ENCODE measurements at regions not wholly inside any gene's neighbourhood (a gene's known extent, or its start where the extent isn't known, plus 50 kb on each side); places are given as distances from the start of the nearest gene placed in this dataset.

DNA sequence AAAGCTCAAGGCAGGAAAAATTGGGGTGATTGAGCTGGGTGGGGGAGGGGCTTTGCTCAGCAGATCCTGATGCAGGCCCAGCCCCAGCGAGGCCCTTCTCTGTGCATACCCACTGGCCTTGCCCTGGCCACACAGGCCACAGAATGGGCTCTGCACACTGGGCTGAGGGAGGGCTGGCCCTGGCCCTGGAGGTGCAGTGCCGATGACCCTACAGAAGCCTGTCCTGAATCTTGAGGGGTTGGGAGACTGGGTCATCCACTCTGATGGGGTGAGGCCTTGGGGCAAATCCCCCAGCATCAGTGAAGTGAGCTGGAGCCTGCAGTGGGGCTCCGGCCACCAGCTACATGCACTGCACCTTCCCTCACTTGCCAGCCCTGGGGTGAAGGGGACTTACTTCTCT is 153.1 kb downstream of the URI1 start:
- WGBS, 2 donors (ENCODE audit: low coverage in 1 of 2), result no CpG with 5 or more reads among the region's 3 CpGs

GRCh38 chr19:30096596-30097370 is 154.7 kb downstream of the URI1 start:
- Histone ChIP-seq H3K27me3 (no peaks in the 10 kb centered on the region), H3K4me3 (no peak overlapping the region), H3K36me3 (no peaks in the 10 kb centered on the region), H3K4me1 (no peaks in the 10 kb centered on the region), H3K9me3 (no peaks in the 10 kb centered on the region), H3K27ac (no peak overlapping the region)
- no peak for TF ChIP-seq POLR2A (IDR thresholded peaks at IDR 0.05)
- no peak for TF ChIP-seq EP300 (IDR thresholded peaks at IDR 0.05)
- TF ChIP-seq POLR2AphosphoS5 (IDR thresholded peaks at IDR 0.05), result no peak
- no peak for TF ChIP-seq CTCF (IDR thresholded peaks at IDR 0.05)
- 82 to 86% methylated on average over 9 to 11 of the region's 19 CpGs for WGBS, 2 donors (ENCODE audit: low coverage in 1 of 2)
- no peak for ATAC-seq

More for the DNA sequence above, 153.1 kb downstream of the URI1 start:
- TF ChIP-seq CTCF (IDR thresholded peaks at IDR 0.05) (no peak), POLR2AphosphoS5 (IDR thresholded peaks at IDR 0.05) (no peak), POLR2A (IDR thresholded peaks at IDR 0.05) (no peak), EP300 (IDR thresholded peaks at IDR 0.05) (no peak)
- no peaks in the 10 kb centered on the region for H3K36me3 ChIP-seq
- no peaks in the 10 kb centered on the region for H3K4me1 ChIP-seq
- no peaks in the 10 kb centered on the region for H3K9me3 ChIP-seq
- no peaks in the 10 kb centered on the region for H3K27me3 ChIP-seq
- H3K4me3 ChIP-seq, result no peak overlapping the region
- ATAC-seq, result no peak
- H3K27ac ChIP-seq, result no peak overlapping the region

- no peak overlapping the region for H3K4me3 ChIP-seq
- ATAC-seq, result no peak
- TF ChIP-seq CTCF (IDR thresholded peaks at IDR 0.05), result no peak
- TF ChIP-seq EP300 (IDR thresholded peaks at IDR 0.05), result no peak
- no peak for TF ChIP-seq POLR2A (IDR thresholded peaks at IDR 0.05)
- no peak for TF ChIP-seq POLR2AphosphoS5 (IDR thresholded peaks at IDR 0.05)
- H3K27ac ChIP-seq, result no peak overlapping the region
- H3K9me3 ChIP-seq, result no peaks in the 10 kb centered on the region
- no peaks in the 10 kb centered on the region for H3K27me3 ChIP-seq
- WGBS, 2 donors (ENCODE audit: low coverage in 1 of 2), result 79 to 100% methylated on average over 1 to 5 of the region's 9 CpGs
- no peaks in the 10 kb centered on the region for H3K36me3 ChIP-seq
- no peaks in the 10 kb centered on the region for H3K4me1 ChIP-seq
Observed at GRCh38 chr19:30097746-30098280, 155.8 kb downstream of the URI1 start.

DNA sequence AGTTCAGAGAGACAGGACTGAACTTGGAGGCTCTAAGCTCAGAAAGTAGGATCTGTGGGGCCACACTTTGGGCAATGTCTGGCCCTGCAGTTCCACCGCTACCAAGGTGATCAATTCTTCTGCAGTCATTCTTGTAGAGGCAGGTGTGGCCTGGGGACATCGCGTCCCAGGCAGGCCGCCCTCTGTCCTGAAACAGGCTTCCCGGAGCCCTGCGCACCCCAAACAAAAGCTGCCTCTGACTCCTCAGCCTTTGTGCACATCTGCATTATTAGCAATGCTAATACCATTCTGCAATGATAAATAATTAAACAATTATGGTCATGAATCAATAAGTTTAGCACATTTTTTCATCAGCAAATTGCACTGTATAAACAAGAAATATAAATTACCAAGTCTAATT is 160.2 kb downstream of the URI1 start:
- 67 to 100% methylated on average over 3 of the region's 6 CpGs for WGBS, 2 donors (ENCODE audit: low coverage in 1 of 2)
- Histone ChIP-seq H3K27ac (no peak overlapping the region), H3K9me3 (no peaks in the 10 kb centered on the region), H3K36me3 (no peaks in the 10 kb centered on the region), H3K27me3 (peaks cover 14% of the 10 kb centered on the region), H3K4me3 (no peak overlapping the region), H3K4me1 (no peaks in the 10 kb centered on the region)
- no peak for ATAC-seq
- TF ChIP-seq EP300 (IDR thresholded peaks at IDR 0.05) (no peak), POLR2A (IDR thresholded peaks at IDR 0.05) (no peak), CTCF (IDR thresholded peaks at IDR 0.05) (no peak)

DNA sequence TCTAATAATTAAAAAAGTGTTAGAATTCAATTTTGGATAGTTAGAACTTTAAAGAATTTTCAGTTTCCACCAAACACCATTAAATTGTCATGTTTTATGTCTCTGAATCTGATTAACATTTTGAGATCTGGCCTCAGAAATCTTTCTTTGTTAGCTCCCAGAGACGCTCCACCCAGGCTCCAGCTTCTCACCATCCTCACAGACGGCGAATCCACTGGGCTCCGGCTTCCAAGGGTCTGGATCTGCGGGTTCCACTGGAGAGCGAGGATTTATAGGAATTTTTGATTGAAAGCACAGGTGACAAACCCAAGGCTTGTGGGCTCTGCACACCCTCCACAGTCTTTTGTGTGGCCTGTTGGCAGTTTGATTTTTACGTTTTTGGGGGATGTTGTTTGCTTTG is 160.6 kb downstream of the URI1 start:
- no peaks in the 10 kb centered on the region for H3K4me1 ChIP-seq
- no peaks in the 10 kb centered on the region for H3K9me3 ChIP-seq
- TF ChIP-seq POLR2AphosphoS5 (IDR thresholded peaks at IDR 0.05) (no peak), POLR2A (IDR thresholded peaks at IDR 0.05) (no peak), CTCF (IDR thresholded peaks at IDR 0.05) (no peak), EP300 (IDR thresholded peaks at IDR 0.05) (no peak)
- ATAC-seq, result no peak
- H3K27ac ChIP-seq, result no peak overlapping the region
- H3K4me3 ChIP-seq, result no peak overlapping the region
- peaks cover 18% of the 10 kb centered on the region for H3K27me3 ChIP-seq
- 92 to 94% methylated on average over 5 of the region's 7 CpGs for WGBS, 2 donors (ENCODE audit: low coverage in 1 of 2)
- H3K36me3 ChIP-seq, result no peaks in the 10 kb centered on the region

All from gastroesophageal sphincter (tissue), 4 donors.